ENCODE measurements at regions not wholly inside any gene's neighbourhood (a gene's known extent, or its start where the extent isn't known, plus 50 kb on each side); places are given as distances from the start of the nearest gene placed in this dataset.
"Not testable (repeated sequence)": the region's sequence is repeated elsewhere in the genome, so short reads cannot be mapped to it uniquely, and the experiment has no call there.

DNA sequence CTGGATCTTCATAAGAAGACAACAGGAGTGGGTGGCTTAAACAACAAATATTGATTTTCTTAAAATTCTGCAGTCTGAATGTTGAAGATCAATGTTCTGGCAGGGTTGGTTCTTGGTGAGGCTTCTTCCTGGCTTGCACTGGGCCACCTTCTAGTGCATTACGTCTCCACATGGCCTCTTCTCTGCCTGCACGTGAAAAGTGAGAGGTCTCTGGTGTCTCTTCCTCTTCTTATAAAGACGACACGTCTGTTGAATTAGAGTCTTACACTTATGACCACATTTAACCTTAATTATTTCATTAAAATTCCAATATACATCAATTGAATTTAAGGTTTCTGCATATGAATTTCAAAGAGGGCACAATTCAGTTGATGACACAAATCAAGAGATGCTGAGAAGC lies 1100.1 kb downstream of the TMEM121 start:
- not testable (repeated sequence) for TF ChIP-seq CTCF (IDR thresholded peaks at IDR 0.05; ENCODE audit: low read depth, low read length, poor library complexity, severe bottlenecking); EZH2phosphoT487 (IDR thresholded peaks at IDR 0.05; ENCODE audit: borderline replicate concordance, low read length)

Measured in DOHH2 (cell line).